ENCODE measurements at regions not wholly inside any gene's neighbourhood (a gene's known extent, or its start where the extent isn't known, plus 50 kb on each side); places are given as distances from the start of the nearest gene placed in this dataset.

- no peak overlapping the region for H3K4me3 ChIP-seq (ENCODE audit: low read depth, low read length)
- DNase-seq (ENCODE audit: low read depth), result no peak
- no peak for TF ChIP-seq CTCF (conservative IDR thresholded peaks at IDR 0.05; ENCODE audit: low read depth, low read length)
These were observed 621.1 kb downstream of the BCOR start for GRCh38 chrX:39476604-39477021.

GRCh38 chrX:39477031-39477761, 620.6 kb downstream of the BCOR start:
- H3K4me3 ChIP-seq (ENCODE audit: low read depth, low read length), result no peak overlapping the region
- no peak for DNase-seq (ENCODE audit: low read depth)
- TF ChIP-seq CTCF (conservative IDR thresholded peaks at IDR 0.05; ENCODE audit: low read depth, low read length), result no peak

- DNase-seq (ENCODE audit: low read depth), result no peak
- H3K4me3 ChIP-seq (ENCODE audit: low read depth, low read length), result no peak overlapping the region
- TF ChIP-seq CTCF (conservative IDR thresholded peaks at IDR 0.05; ENCODE audit: low read depth, low read length), result no peak
These were observed 620.0 kb downstream of the BCOR start for GRCh38 chrX:39477762-39478120.

- DNase-seq (ENCODE audit: low read depth), result no peak
- no peak overlapping the region for H3K4me3 ChIP-seq (ENCODE audit: low read depth, low read length)
- no peak for TF ChIP-seq CTCF (conservative IDR thresholded peaks at IDR 0.05; ENCODE audit: low read depth, low read length)
These were observed 617.9 kb downstream of the BCOR start for GRCh38 chrX:39479856-39480255.

- H3K4me3 ChIP-seq (ENCODE audit: low read depth, low read length), result no peak overlapping the region
- TF ChIP-seq CTCF (conservative IDR thresholded peaks at IDR 0.05; ENCODE audit: low read depth, low read length), result no peak
- no peak for DNase-seq (ENCODE audit: low read depth)
These were observed 616.8 kb downstream of the BCOR start for GRCh38 chrX:39480963-39481362.

GRCh38 chrX:39481621-39482020, 616.1 kb downstream of the BCOR start:
- TF ChIP-seq CTCF (conservative IDR thresholded peaks at IDR 0.05; ENCODE audit: low read depth, low read length), result no peak
- no peak overlapping the region for H3K4me3 ChIP-seq (ENCODE audit: low read depth, low read length)
- no peak for DNase-seq (ENCODE audit: low read depth)
